OCI-LY3 (cell line): ENCODE measurements at regions not wholly inside any gene's neighbourhood (a gene's known extent, or its start where the extent isn't known, plus 50 kb on each side); places are given as distances from the start of the nearest gene placed in this dataset.

Experiments
- H2AFZ ChIP-seq: fragments of 200-600, 300-600 bp; shearing (Covaris generic); 2 replicates; pipeline ENCODE4 v1.6.0; 2014; ENCODE audit warnings: antibody characterized with exemption, low read depth, low read length
- H3K27ac ChIP-seq: fragments of 200-600, 300-600 bp; sonication (generic); 2 replicates; pipeline ENCODE4 v1.5.1; 2014; ENCODE audit warnings: mild to moderate bottlenecking, low read length, moderate library complexity, mixed read lengths
- H3K27me3 ChIP-seq: fragments of 200-600, 300-600 bp; sonication (generic); 2 replicates; pipeline ENCODE4 v1.6.1; 2014; ENCODE audit warnings: low read depth, low read length, mixed read lengths
- H3K36me3 ChIP-seq: fragments of 200-600, 300-600 bp; sonication (generic); replicated peaks from 2 replicates; pipeline ENCODE3; 2014; ENCODE audit warnings: low read depth, low read length, mixed read lengths
- H3K4me1 ChIP-seq: fragments of 300-600, 200-600 bp; sonication (generic); 2 replicates; pipeline ENCODE4 v1.6.1; 2014; ENCODE audit warnings: low read length, mixed read lengths
- H3K4me2 ChIP-seq: fragments of 200-600, 300-600 bp; sonication (generic); 2 replicates; pipeline ENCODE4 v1.6.1; 2014; ENCODE audit warnings: low read length, mixed read lengths
- H3K4me3 ChIP-seq: fragments of 300-600, 200-600 bp; sonication (generic); 2 replicates; pipeline ENCODE4 v1.5.1; 2014; ENCODE audit warnings: antibody characterized with exemption, mild to moderate bottlenecking, low read length, moderate library complexity
- H3K79me2 ChIP-seq: fragments of 300-600, 200-600 bp; shearing (Covaris generic); 2 replicates; pipeline ENCODE4 v1.6.1; 2014; ENCODE audit warnings: mild to moderate bottlenecking, low read length, mixed read lengths
- H3K9ac ChIP-seq: fragments of 300-600, 200-600 bp; shearing (Covaris generic); 2 replicates; pipeline ENCODE4 v1.6.0; 2014; ENCODE audit warnings: mild to moderate bottlenecking, low read length, moderate library complexity
- H3K9me3 ChIP-seq: fragments of 200-600, 300-600 bp; shearing (Covaris generic); 2 replicates; pipeline ENCODE4 v1.6.1; 2014; ENCODE audit warnings: low read length, mixed read lengths; ENCODE audit not compliant: insufficient read depth
- H4K20me1 ChIP-seq: fragments of 200-600, 300-600 bp; sonication (generic); 2 replicates; pipeline ENCODE4 v1.6.1; 2016; ENCODE audit warnings: low read length, mixed read lengths; ENCODE audit not compliant: insufficient read depth
- EZH2phosphoT487 ChIP-seq: fragments of 200-600 bp; shearing (Covaris generic); IDR thresholded peaks from 2 replicates; pipeline ENCODE4 v1.6.1; 2018; ENCODE audit warnings: antibody characterized with exemption, mixed run types, low read depth
- TF ChIP-seq, protein P1 (sequence below): fragments of 200-600, 300-600 bp; sonication (generic); IDR thresholded peaks from 2 replicates; pipeline ENCODE4 v1.5.1; 2014; ENCODE audit warnings: antibody characterized with exemption, low read length, low read depth

DNA sequence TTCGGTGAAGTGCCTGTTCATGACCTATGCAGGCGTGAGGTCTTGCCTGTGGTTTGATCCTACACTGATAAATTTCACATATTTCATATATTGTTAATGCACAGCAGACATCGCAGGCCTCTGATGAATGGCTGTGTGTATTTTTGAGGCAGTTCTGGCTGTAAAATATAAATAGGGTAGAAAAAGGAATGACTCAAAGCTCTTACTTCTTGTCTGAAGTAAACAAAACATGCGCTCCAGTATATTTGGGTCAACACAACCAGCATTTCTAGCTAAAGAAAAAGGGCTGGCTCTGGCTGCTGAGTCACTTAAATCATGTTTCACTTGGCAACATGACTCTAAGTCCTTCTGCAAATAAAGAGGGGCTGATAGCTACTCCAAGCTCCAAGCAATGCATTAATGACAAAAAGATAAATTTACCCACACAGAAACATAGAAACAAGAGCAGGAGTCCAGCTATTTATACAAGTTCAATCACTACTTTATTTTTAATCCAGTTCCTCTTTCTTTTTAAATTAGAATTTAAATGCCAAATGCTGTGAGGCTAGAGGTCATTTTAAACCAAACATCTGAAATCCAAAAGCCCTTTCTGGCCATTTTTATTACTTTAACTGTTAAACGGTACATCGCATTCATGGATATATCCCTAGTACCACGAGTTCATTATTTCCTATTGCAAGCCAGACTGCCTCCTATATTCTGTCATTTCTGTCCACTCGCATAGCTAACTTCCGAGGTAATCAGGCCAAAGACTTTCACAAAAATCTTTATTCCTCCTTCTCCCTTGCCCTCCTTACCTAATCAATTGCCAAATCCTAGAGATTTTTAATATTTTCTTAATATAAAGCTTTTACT is 54.3 kb upstream of the TMCC3 start:
- no peak for TF ChIP-seq EZH2phosphoT487
- TF ChIP-seq, protein P1, sequence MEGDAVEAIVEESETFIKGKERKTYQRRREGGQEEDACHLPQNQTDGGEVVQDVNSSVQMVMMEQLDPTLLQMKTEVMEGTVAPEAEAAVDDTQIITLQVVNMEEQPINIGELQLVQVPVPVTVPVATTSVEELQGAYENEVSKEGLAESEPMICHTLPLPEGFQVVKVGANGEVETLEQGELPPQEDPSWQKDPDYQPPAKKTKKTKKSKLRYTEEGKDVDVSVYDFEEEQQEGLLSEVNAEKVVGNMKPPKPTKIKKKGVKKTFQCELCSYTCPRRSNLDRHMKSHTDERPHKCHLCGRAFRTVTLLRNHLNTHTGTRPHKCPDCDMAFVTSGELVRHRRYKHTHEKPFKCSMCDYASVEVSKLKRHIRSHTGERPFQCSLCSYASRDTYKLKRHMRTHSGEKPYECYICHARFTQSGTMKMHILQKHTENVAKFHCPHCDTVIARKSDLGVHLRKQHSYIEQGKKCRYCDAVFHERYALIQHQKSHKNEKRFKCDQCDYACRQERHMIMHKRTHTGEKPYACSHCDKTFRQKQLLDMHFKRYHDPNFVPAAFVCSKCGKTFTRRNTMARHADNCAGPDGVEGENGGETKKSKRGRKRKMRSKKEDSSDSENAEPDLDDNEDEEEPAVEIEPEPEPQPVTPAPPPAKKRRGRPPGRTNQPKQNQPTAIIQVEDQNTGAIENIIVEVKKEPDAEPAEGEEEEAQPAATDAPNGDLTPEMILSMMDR: no peak
- Histone ChIP-seq H3K27me3 (no peaks in the 10 kb centered on the region), H3K9me3 (no peaks in the 10 kb centered on the region), H3K27ac (no peak overlapping the region), H4K20me1 (no peaks in the 10 kb centered on the region), H3K4me3 (no peak overlapping the region), H3K4me2 (no peak overlapping the region), H3K79me2 (no peaks in the 10 kb centered on the region), H3K9ac (no peak overlapping the region), H2AFZ (no peak overlapping the region), H3K36me3 (no peaks in the 10 kb centered on the region), H3K4me1 (peaks cover 36% of the 10 kb centered on the region)

DNA sequence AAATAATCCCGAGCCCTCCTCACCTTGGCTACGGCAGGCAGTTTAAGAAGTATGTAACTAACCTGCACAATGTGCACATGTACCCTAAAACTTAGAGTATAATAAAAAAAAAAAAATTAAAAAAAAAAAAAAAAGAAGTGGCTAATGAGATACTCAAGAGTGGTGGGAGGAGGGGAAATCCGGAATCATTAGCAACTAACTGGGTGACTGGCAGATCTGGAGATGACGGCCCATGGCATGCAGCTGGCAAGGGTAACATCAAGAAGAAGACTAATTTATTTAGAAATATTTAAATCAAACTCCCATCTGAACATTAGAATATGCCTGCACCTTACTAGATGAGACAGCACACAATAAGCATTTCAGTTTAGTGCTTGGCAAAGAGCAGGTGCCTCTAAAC is 52.3 kb upstream of the TMCC3 start:
- Histone ChIP-seq H3K9me3 (no peaks in the 10 kb centered on the region), H3K4me3 (no peak overlapping the region), H3K27me3 (no peaks in the 10 kb centered on the region), H3K36me3 (no peaks in the 10 kb centered on the region), H4K20me1 (no peaks in the 10 kb centered on the region), H3K9ac (no peak overlapping the region), H3K4me2 (no peak overlapping the region), H3K4me1 (peaks cover 39% of the 10 kb centered on the region), H3K79me2 (no peaks in the 10 kb centered on the region), H3K27ac (no peak overlapping the region), H2AFZ (no peak overlapping the region)
- no peak for TF ChIP-seq EZH2phosphoT487
- TF ChIP-seq, protein P1: no peak

GRCh38 chr12:94701711-94702110 is 51.4 kb upstream of the TMCC3 start:
- H3K9me3 ChIP-seq: no peaks in the 10 kb centered on the region
- H3K79me2 ChIP-seq: no peaks in the 10 kb centered on the region
- H3K4me1 ChIP-seq: peaks cover 35% of the 10 kb centered on the region
- H3K4me3 ChIP-seq: no peak overlapping the region
- no peak overlapping the region for H2AFZ ChIP-seq
- H4K20me1 ChIP-seq: no peaks in the 10 kb centered on the region
- no peaks in the 10 kb centered on the region for H3K36me3 ChIP-seq
- TF ChIP-seq, protein P1: no peak
- no peak for TF ChIP-seq EZH2phosphoT487
- H3K27me3 ChIP-seq: no peaks in the 10 kb centered on the region
- H3K4me2 ChIP-seq: no peak overlapping the region
- H3K9ac ChIP-seq: no peak overlapping the region
- H3K27ac ChIP-seq: no peak overlapping the region

DNA sequence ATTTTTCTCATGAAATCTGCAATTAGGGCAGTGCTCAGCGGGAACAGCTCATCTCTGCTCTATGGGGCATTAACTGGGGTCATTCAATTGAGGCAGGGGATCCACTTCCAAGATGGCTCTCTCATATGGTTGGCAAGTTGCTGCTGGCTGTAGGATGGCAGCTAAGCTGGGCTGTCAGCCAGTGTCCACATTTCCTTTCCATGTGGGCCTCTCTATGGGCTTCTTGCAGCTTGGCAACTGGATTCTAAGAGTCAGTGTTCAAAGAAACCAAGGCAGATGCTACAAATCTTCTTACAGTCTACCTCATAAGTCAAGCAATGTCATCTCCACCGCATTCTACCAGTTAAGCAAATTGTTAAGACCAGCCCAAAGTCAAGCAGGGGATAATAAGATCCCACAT is 50.3 kb upstream of the TMCC3 start:
- no peak for TF ChIP-seq EZH2phosphoT487
- TF ChIP-seq, protein P1: no peak
- Histone ChIP-seq H3K79me2 (no peaks in the 10 kb centered on the region), H4K20me1 (no peaks in the 10 kb centered on the region), H3K27me3 (no peaks in the 10 kb centered on the region), H3K36me3 (no peaks in the 10 kb centered on the region), H3K4me2 (no peak overlapping the region), H3K4me3 (no peak overlapping the region), H2AFZ (no peak overlapping the region), H3K27ac (no peak overlapping the region), H3K4me1 (peaks cover 24% of the 10 kb centered on the region), H3K9ac (no peak overlapping the region), H3K9me3 (no peaks in the 10 kb centered on the region)
